ENCODE measurements at regions not wholly inside any gene's neighbourhood (a gene's known extent, or its start where the extent isn't known, plus 50 kb on each side); places are given as distances from the start of the nearest gene placed in this dataset.

- Histone ChIP-seq H2AFZ (ENCODE audit: low read length) (no peak overlapping the region), H4K8ac (replicated peaks; ENCODE audit: insufficient read length, low read depth, low read length) (no peak overlapping the region), H3K9ac (ENCODE audit: extremely low read depth, insufficient read length, low read length) (no peak overlapping the region), H3K14ac (ENCODE audit: insufficient read depth, low read length) (no peak overlapping the region), H2BK5ac (ENCODE audit: insufficient read length, low read length) (no peak overlapping the region), H3K23me2 (ENCODE audit: insufficient read length, low read depth, low read length, poor library complexity, severe bottlenecking) (no peaks in the 10 kb centered on the region), H2BK120ac (ENCODE audit: low read depth, low read length, poor library complexity, severe bottlenecking) (no peak overlapping the region), H3K27me3 (ENCODE audit: insufficient read depth, low read length) (no peaks in the 10 kb centered on the region), H4K20me1 (ENCODE audit: control insufficient read depth, insufficient read depth, insufficient read length) (no peaks in the 10 kb centered on the region), H2BK12ac (ENCODE audit: insufficient read length, low read depth, low read length) (no peak overlapping the region), H3K4me1 (ENCODE audit: insufficient read depth, low read length) (peaks cover 3% of the 10 kb centered on the region; the same call in 1 of the 2 replicates), H3K4ac (ENCODE audit: low read depth, low read length) (no peak overlapping the region), H3T11ph (ENCODE audit: low read length) (no peak overlapping the region), H4K5ac (ENCODE audit: insufficient read length, low read depth, low read length) (no peak overlapping the region), H3K56ac (ENCODE audit: insufficient read length, low read depth, low read length) (no peak overlapping the region), H3K27ac (ENCODE audit: insufficient read length, low read depth, low read length) (no peak overlapping the region), H3K79me2 (ENCODE audit: insufficient read depth, low read length) (no peaks in the 10 kb centered on the region), H3K23ac (ENCODE audit: insufficient read length, low read depth, low read length) (no peak overlapping the region), H3K9me3 (ENCODE audit: control insufficient read depth, low read depth, low read length) (no peaks in the 10 kb centered on the region), H2AK5ac (ENCODE audit: insufficient read length, low read length) (no peak overlapping the region), H3K4me2 (ENCODE audit: insufficient read depth, insufficient read length, low read length) (no peak overlapping the region), H3K79me1 (ENCODE audit: insufficient read depth, low read depth, low read length, poor library complexity, severe bottlenecking) (no peaks in the 10 kb centered on the region), H2BK15ac (ENCODE audit: low read depth, low read length) (no peak overlapping the region), H3K18ac (ENCODE audit: insufficient read length, low read depth, low read length) (no peak overlapping the region), H4K91ac (ENCODE audit: insufficient read length, low read depth, low read length) (no peak overlapping the region), H2BK20ac (ENCODE audit: low read depth, low read length, poor library complexity, severe bottlenecking) (no peak overlapping the region)
- TF ChIP-seq CTCF (conservative IDR thresholded peaks at IDR 0.05): no peak
- Mint-ChIP-seq H3K27ac (no peak overlapping the region; a peak in 1 of 7 replicates), H3K36me3 (ENCODE audit: insufficient read depth in 1 of 3, low read depth in 3 of 3) (peaks cover 7 to 10% (median 9%) of the 10 kb centered on the region in 3 experiments; a peak in 5 of 7 replicates), H3K27me3 (ENCODE audit: low read depth) (peaks cover 2% of the 10 kb centered on the region; the same call in 1 of the 2 replicates), H3K4me1 (peaks cover 14 to 17% of the 10 kb centered on the region in 2 experiments), H3K9me3 (peaks cover 0 to 7% of the 10 kb centered on the region in 2 experiments; a peak in 3 of 5 replicates), H3K4me3 (no peak overlapping the region)
- no peak for DNase-seq
- no CpG with 5 or more reads among the region's 1 CpG for WGBS (ENCODE audit: extremely low coverage, insufficient read length, low lambda C conversion rate)
Observed at GRCh38 chr3:145118303-145118702, 1042.7 kb downstream of the PLOD2 start.

Measured in H9 (cell line).